CD4-positive, CD25-positive, alpha-beta regulatory T cell (primary cell): ENCODE measurements at regions not wholly inside any gene's neighbourhood (a gene's known extent, or its start where the extent isn't known, plus 50 kb on each side); places are given as distances from the start of the nearest gene placed in this dataset.

Experiments used
- ATAC-seq, 2 donors: fragments of 150-1000 bp; cut with Tn5 transposase; one replicate each; pipeline ENCODE4 v1.10.0; 2021; ENCODE audit warnings: low read depth in 2 of 2, moderate number of reproducible peaks in 2 of 2, moderate library complexity in 1 of 2
- DNase-seq, 3 donors: peaks; one replicate each; pipeline versions ENCODE4 v3.0.0 to v3.0.0-alpha.2; 2012 to 2022; ENCODE audit warnings: mixed read lengths in 1 of 3
- H3K27ac ChIP-seq: one replicate; pipeline ENCODE4 v1.7.0; 2013; ENCODE audit warnings: mild to moderate bottlenecking, low read length; ENCODE audit not compliant: insufficient read depth, poor library complexity, severe bottlenecking
- H3K27me3 ChIP-seq: one replicate; pipeline ENCODE4 v1.7.0; 2013; ENCODE audit warnings: low read length; ENCODE audit not compliant: control insufficient read depth, insufficient read depth
- H3K36me3 ChIP-seq: one replicate; pipeline ENCODE4 v1.7.0; 2013; ENCODE audit warnings: mild to moderate bottlenecking, low read length, moderate library complexity; ENCODE audit not compliant: control insufficient read depth, insufficient read depth
- H3K4me1 ChIP-seq: 2 replicates; pipeline ENCODE4 v1.7.0; 2013; ENCODE audit warnings: mild to moderate bottlenecking, low read length; ENCODE audit not compliant: insufficient read depth, control insufficient read depth, poor library complexity, severe bottlenecking
- H3K4me3 ChIP-seq: one replicate; pipeline ENCODE4 v1.7.0; 2013; ENCODE audit warnings: low read depth, mild to moderate bottlenecking, low read length, moderate library complexity
- H3K9me3 ChIP-seq, 2 experiments: 1 replicate in 1 of 2; 2 replicates in 1 of 2; pipeline ENCODE4 v1.7.0; 2013; ENCODE audit warnings: low read length in 2 of 2, mild to moderate bottlenecking in 1 of 2, moderate library complexity in 1 of 2; ENCODE audit not compliant: control insufficient read depth in 2 of 2
- H3K27ac Mint-ChIP-seq, 3 donors: one replicate each; pipeline ENCODE4 v1.8.0; 2020 to 2022; ENCODE audit warnings: mild to moderate bottlenecking in 3 of 3, mixed read lengths in 3 of 3, moderate library complexity in 2 of 3
- H3K27me3 Mint-ChIP-seq: one replicate; pipeline ENCODE4 v1.8.0; 2022; ENCODE audit warnings: mild to moderate bottlenecking, mixed read lengths
- H3K36me3 Mint-ChIP-seq: one replicate; pipeline ENCODE4 v1.8.0; 2020; ENCODE audit warnings: mixed read lengths
- H3K4me1 Mint-ChIP-seq, 4 donors: one replicate each; pipeline ENCODE4 v1.8.0; 2020 to 2022; ENCODE audit warnings: mixed read lengths in 4 of 4, mild to moderate bottlenecking in 1 of 4
- H3K4me3 Mint-ChIP-seq, 4 donors: one replicate each; pipeline ENCODE4 v1.8.0; 2020 to 2022; ENCODE audit warnings: mild to moderate bottlenecking in 4 of 4, mixed read lengths in 4 of 4, moderate library complexity in 3 of 4
- H3K9me3 Mint-ChIP-seq, 7 donors: one replicate each; pipeline ENCODE4 v1.8.0; 2020 to 2022; ENCODE audit warnings: mixed read lengths in 7 of 7, mild to moderate bottlenecking in 3 of 7, moderate library complexity in 2 of 7

DNA sequence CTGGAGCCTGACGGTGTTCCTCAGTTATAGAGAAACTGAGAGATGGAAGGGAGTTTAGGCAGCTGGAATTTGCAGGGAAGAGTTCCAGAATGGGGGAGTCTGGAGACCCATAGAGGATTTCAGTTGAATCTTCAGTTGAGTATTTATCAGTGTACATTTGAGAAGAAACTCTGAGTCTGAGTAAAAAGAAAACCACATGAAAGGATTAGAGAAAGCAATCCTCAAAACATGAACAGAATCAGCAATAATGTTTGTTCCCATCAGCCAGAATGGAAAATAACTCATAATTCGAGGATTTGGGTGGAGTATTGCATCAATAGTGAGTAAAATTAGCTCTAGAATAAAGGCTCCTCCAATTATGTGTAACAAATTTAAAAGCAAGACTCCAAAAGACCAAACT, 130.0 kb upstream of the AHR start:
- DNase-seq (no peak), ATAC-seq (no peak)
- Mint-ChIP-seq H3K27me3 (no peaks in the 10 kb centered on the region), H3K4me1 (peaks cover 18 to 26% (median 21%) of the 10 kb centered on the region in 4 donors), H3K27ac (peak overlapping the region in 1 of 3 donors; percentile 81), H3K9me3 (peaks cover 0 to 1% (median 0%) of the 10 kb centered on the region in 7 donors), H3K36me3 (peaks cover 5% of the 10 kb centered on the region), H3K4me3 (no peak overlapping the region)
- H3K4me3 ChIP-seq = no peak overlapping the region
- no peaks in the 10 kb centered on the region for H3K27me3 ChIP-seq
- H3K36me3 ChIP-seq = no peaks in the 10 kb centered on the region
- peaks cover 5% of the 10 kb centered on the region for H3K4me1 ChIP-seq
- no peaks in the 10 kb centered on the region for H3K9me3 ChIP-seq
- H3K27ac ChIP-seq = no peak overlapping the region

DNA sequence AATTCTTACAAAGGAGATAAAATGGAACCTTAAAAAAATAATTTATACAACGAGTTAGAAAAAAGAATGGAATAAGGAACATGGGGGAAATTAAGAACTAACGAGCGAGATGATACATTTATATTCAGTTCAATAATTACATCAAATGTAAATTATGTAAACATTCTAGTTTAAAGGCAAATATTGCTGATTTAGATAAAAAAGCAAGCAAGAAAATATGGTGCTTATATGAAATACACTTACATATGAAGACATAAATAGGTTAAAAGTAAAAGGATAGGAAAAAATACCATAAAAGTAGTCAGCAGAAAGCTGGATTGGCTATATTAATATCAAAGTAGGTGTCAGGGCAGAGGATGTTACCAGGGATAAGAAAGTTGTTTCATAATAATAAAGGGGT, 127.0 kb upstream of the AHR start:
- no peak overlapping the region for H3K27ac Mint-ChIP-seq
- ATAC-seq = no peak
- H3K4me1 Mint-ChIP-seq = peaks cover 14 to 20% (median 18%) of the 10 kb centered on the region in 4 donors
- no peaks in the 10 kb centered on the region for H3K36me3 ChIP-seq
- H3K36me3 Mint-ChIP-seq = no peaks in the 10 kb centered on the region
- H3K4me1 ChIP-seq = peaks cover 5% of the 10 kb centered on the region
- H3K4me3 ChIP-seq = no peak overlapping the region
- DNase-seq = no peak
- no peaks in the 10 kb centered on the region for H3K27me3 ChIP-seq
- no peak overlapping the region for H3K27ac ChIP-seq
- H3K27me3 Mint-ChIP-seq = peaks cover 3% of the 10 kb centered on the region
- H3K9me3 ChIP-seq = no peaks in the 10 kb centered on the region
- H3K9me3 Mint-ChIP-seq = peaks cover 0 to 2% (median 0%) of the 10 kb centered on the region in 7 donors
- no peak overlapping the region for H3K4me3 Mint-ChIP-seq

DNA sequence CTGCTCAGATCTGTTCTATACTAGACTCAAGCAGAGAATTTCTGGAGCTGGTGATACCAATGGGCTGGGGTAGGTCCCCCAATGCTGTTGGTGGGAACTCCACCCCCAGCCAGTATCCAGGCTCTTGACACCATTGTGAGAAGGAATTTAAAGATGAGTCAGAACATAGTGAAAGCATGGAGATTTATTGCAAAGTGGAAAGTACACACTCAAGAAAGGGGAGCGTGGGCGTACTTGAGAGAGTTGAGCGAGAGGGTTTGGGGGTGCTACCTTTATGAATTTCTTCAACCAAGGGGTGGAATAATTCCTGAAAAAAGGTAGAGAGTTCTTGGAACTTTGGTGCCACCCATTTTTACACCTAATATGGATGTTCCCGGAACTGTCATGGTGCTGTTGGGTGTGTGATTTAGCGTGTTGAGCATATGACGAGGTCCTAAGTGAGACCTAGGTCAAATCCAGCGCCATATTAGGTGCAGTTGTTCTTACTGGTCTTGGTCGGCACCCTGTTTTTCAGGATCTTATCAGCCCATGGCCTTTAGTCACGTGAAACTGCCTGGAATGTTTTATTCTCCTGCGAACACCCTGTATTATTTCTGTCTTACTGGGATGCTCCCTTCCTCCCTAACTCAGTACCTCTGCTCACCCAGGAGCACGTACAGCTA, 122.0 kb upstream of the AHR start:
- Histone ChIP-seq H3K27ac (no peak overlapping the region), H3K4me3 (no peak overlapping the region), H3K9me3 (no peaks in the 10 kb centered on the region), H3K36me3 (no peaks in the 10 kb centered on the region), H3K4me1 (no peaks in the 10 kb centered on the region), H3K27me3 (no peaks in the 10 kb centered on the region)
- ATAC-seq (no peak), DNase-seq (no peak)
- Mint-ChIP-seq H3K27ac (no peak overlapping the region), H3K36me3 (no peaks in the 10 kb centered on the region), H3K4me1 (no peaks in the 10 kb centered on the region), H3K4me3 (no peak overlapping the region), H3K27me3 (peaks cover 4% of the 10 kb centered on the region), H3K9me3 (peaks cover 0 to 2% (median 0%) of the 10 kb centered on the region in 7 donors)

DNA sequence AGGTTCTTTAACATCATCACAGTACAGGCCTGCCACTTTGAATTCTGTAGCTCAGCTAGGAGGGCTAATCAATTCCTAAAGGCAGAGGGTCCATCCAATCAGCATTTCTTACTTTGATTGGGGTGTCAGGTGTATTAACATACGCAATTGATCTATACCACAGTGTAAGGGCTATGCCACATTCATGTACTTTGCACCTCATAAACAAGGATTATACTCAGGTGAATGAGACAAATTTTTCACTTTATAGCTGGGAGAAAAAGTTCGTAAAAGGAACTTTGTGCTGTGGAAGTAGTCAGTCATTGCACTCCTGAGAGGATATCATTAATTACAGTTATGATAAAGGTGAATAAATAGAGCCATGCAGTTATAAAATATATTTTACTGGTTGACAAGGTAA, 119.9 kb upstream of the AHR start:
- H3K4me1 ChIP-seq = no peaks in the 10 kb centered on the region
- peaks cover 0 to 2% (median 0%) of the 10 kb centered on the region in 7 donors for H3K9me3 Mint-ChIP-seq
- no peaks in the 10 kb centered on the region for H3K9me3 ChIP-seq
- no peak overlapping the region for H3K4me3 ChIP-seq
- ATAC-seq (no peak), DNase-seq (no peak)
- H3K27me3 Mint-ChIP-seq = peaks cover 4% of the 10 kb centered on the region
- H3K27me3 ChIP-seq = no peaks in the 10 kb centered on the region
- H3K4me3 Mint-ChIP-seq = no peak overlapping the region
- H3K27ac Mint-ChIP-seq = no peak overlapping the region
- H3K4me1 Mint-ChIP-seq = no peaks in the 10 kb centered on the region
- H3K36me3 Mint-ChIP-seq = no peaks in the 10 kb centered on the region
- no peak overlapping the region for H3K27ac ChIP-seq
- H3K36me3 ChIP-seq = no peaks in the 10 kb centered on the region

DNA sequence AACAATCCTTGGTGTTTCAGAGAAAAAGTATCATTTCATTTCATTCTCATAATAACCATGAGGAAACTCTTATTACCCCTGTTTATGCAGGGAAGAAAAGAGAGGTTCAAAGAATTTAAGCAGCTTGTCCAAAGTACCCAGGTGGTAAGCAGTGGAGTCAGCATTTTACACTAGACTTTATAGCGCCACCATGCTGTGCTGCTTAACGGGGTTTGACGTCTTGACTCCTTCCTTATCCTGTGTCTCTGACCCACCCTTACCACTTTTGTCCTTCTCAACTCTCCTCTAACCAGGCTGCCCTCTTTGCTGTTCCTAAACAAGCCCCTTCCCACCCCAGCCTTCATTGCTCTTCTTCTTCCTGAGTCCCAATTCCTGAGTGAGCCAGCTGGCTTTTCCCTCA, 117.0 kb upstream of the AHR start:
- Histone ChIP-seq H3K36me3 (no peaks in the 10 kb centered on the region), H3K27me3 (no peaks in the 10 kb centered on the region), H3K9me3 (no peaks in the 10 kb centered on the region), H3K27ac (no peak overlapping the region), H3K4me3 (no peak overlapping the region), H3K4me1 (peaks cover 7% of the 10 kb centered on the region)
- Mint-ChIP-seq H3K4me1 (peaks cover 7 to 16% (median 10%) of the 10 kb centered on the region in 4 donors), H3K27ac (no peak overlapping the region), H3K27me3 (peaks cover under 1% of the 10 kb centered on the region), H3K4me3 (no peak overlapping the region), H3K36me3 (no peaks in the 10 kb centered on the region), H3K9me3 (no peaks in the 10 kb centered on the region)
- ATAC-seq = no peak
- no peak for DNase-seq

DNA sequence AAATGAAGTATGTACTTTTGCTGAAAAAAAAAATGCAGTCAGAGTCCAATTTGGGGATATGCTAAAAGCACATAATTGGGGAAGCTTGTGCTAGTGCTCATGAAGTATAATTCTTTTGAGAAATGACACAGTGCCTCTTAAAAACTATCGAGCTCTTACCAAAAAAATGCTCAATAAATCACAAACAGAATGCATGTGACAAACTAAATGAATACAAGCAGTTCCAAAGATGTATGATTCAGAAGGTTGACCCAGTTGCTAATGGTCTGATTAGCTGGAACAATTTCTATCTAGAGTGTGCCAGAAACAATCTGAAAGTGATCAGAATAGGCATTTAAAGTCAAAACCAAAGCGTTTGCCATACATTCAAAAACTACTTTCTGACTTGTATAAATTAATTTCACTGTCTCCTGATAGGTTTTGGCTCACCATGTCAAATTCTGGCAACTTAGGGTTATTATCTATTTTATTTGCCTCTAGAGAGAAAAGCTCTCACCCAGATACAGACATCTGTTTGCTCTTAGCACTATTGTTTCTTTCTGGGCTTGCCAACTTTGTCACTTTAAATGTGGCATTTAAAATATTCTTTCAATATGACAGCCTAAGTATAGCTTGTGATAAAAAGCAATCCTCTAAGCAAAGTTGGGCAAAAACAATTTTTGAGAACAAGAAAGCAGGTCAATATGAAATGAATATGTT, 114.7 kb upstream of the AHR start:
- H3K4me1 ChIP-seq = peaks cover 7% of the 10 kb centered on the region
- no peaks in the 10 kb centered on the region for H3K27me3 ChIP-seq
- no peak for DNase-seq
- no peaks in the 10 kb centered on the region for H3K27me3 Mint-ChIP-seq
- peaks cover 7 to 20% (median 12%) of the 10 kb centered on the region in 4 donors for H3K4me1 Mint-ChIP-seq
- no peak overlapping the region for H3K4me3 Mint-ChIP-seq
- no peaks in the 10 kb centered on the region for H3K9me3 ChIP-seq
- no peaks in the 10 kb centered on the region for H3K36me3 Mint-ChIP-seq
- H3K27ac ChIP-seq = no peak overlapping the region
- ATAC-seq = no peak
- no peak overlapping the region for H3K4me3 ChIP-seq
- no peaks in the 10 kb centered on the region for H3K36me3 ChIP-seq
- H3K27ac Mint-ChIP-seq = peak overlapping the region in 1 of 3 donors; percentile 12
- no peaks in the 10 kb centered on the region for H3K9me3 Mint-ChIP-seq

DNA sequence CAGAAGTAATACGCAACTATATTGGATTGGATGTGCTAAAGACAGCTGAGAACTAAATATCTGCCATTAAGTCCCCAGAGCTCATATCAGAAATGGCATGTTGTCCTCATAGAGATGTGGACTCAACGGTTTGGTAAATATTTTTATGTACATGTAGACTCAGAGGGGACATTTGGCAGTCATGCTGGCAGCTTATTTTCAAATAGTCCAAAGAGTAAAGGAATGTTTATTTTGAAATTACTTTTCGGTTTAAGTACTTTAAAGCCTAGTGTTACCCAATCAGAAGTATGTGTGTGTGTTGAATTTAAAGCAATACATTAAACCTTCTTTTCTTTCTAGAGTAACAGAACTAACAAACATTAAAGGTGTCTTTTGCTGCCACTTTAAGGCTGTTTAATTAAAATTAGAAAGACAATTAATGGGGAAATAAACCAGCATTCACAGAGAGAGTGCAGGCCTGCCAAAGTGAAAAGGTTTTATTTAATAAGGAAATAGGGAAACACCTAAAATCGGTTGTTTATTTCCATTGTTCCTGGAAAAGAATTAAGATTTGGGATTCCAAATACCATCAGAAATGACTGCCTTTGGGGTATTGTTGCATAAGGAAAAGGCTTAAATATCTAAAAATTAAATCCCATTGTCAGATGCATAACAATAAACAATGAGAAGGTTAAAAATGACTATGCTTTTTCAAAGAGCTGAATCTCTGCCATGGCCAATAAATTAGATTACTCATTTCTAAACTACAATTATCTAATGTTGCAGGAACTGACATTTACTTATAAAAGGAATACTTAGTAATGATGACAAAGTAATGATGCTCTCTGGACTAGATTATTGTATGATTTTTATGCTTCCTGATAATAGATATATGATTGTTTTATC, 113.4 kb upstream of the AHR start:
- no peak overlapping the region for H3K4me3 ChIP-seq
- DNase-seq (no peak), ATAC-seq (no peak)
- no peaks in the 10 kb centered on the region for H3K27me3 ChIP-seq
- no peaks in the 10 kb centered on the region for H3K36me3 Mint-ChIP-seq
- no peaks in the 10 kb centered on the region for H3K9me3 ChIP-seq
- peaks cover 7 to 20% (median 12%) of the 10 kb centered on the region in 4 donors for H3K4me1 Mint-ChIP-seq
- no peak overlapping the region for H3K4me3 Mint-ChIP-seq
- no peaks in the 10 kb centered on the region for H3K36me3 ChIP-seq
- H3K27ac ChIP-seq = no peak overlapping the region
- H3K9me3 Mint-ChIP-seq = no peaks in the 10 kb centered on the region
- H3K27ac Mint-ChIP-seq = peak overlapping the region in 2 of 3 donors; percentile 12 to 72
- no peaks in the 10 kb centered on the region for H3K27me3 Mint-ChIP-seq
- H3K4me1 ChIP-seq = peaks cover 7% of the 10 kb centered on the region
